HepG2 (cell line): ENCODE measurements at regions not wholly inside any gene's neighbourhood (a gene's known extent, or its start where the extent isn't known, plus 50 kb on each side); places are given as distances from the start of the nearest gene placed in this dataset.

Experiments
- ATAC-seq: fragments of 200-7000 bp; cut with Tn5 transposase; 3 replicates; pipeline ENCODE4 v1.9.1; 2020; ENCODE audit warnings: mild to moderate bottlenecking, moderate library complexity
- BruUV-seq: library from RNA; stranded (reverse); fragments of 400-500 nt; replicated peaks from 2 replicates; lab custom pipeline; 2021; lab: Mats Ljungman, UMichigan
- CTCF ChIA-PET: fragments of 300-600 bp; formaldehyde crosslinking; extraction: SDS; loops from one replicate; lab custom pipeline; 2021; ENCODE audit warnings: low total read pairs, inconsistent platforms, low intra/inter-chr PET ratio; lab: Yijun Ruan, JAX
- POLR2A ChIA-PET: fragments of 350-600 bp; sonication (Branson Sonifier 250); formaldehyde crosslinking; loops from one replicate; lab custom pipeline; 2020; ENCODE audit warnings: antibody characterized with exemption, inconsistent platforms; lab: Yijun Ruan, JAX
- DNase-seq: peaks from one replicate; pipeline ENCODE4 v3.0.0-alpha.2; 2015; ENCODE audit warnings: low spot score
- FAIRE-seq: peaks from 3 replicates; lab custom pipeline; 2011; peaks lifted over from hg19 to GRCh38; lab: Jason Lieb, UNC
- H2AFZ ChIP-seq: one replicate; pipeline ENCODE4 v1.6.1; 2011; ENCODE audit warnings: low read length, inconsistent platforms
- H3K27ac ChIP-seq: fragments of 300-600 bp; 3 replicates; pipeline ENCODE4 v1.8.0; 2011; ENCODE audit warnings: mixed run types, mild to moderate bottlenecking, mixed read lengths, low read length, inconsistent platforms; ENCODE audit not compliant: insufficient read depth; ENCODE audit errors: extremely low read length
- H3K27me3 ChIP-seq, 2 experiments: fragments of 200-600 bp in 1 of 2; 2 replicates in 1 of 2; 3 replicates in 1 of 2; pipeline versions ENCODE4 v1.6.0 to v1.8.0; 2011; ENCODE audit warnings: low read length in 2 of 2, mild to moderate bottlenecking in 2 of 2, moderate library complexity in 2 of 2, inconsistent platforms in 1 of 2; ENCODE audit not compliant: insufficient read depth in 2 of 2, control insufficient read depth in 1 of 2
- H3K36me3 ChIP-seq, 2 experiments: fragments of 200-600 bp in 1 of 2; replicated peaks in 1 of 2; 2 replicates in 1 of 2; 3 replicates in 1 of 2; pipeline versions ENCODE4 v1.5.1 to v1.8.0; 2011; ENCODE audit warnings: low read length in 2 of 2, inconsistent platforms in 1 of 2; ENCODE audit not compliant: insufficient read depth in 2 of 2, control insufficient read depth in 1 of 2
- H3K4me1 ChIP-seq: 2 replicates; pipeline ENCODE4 v1.5.1; 2012; ENCODE audit warnings: low read length, inconsistent platforms; ENCODE audit not compliant: insufficient read depth
- H3K4me2 ChIP-seq: 2 replicates; pipeline ENCODE4 v1.6.0; 2011; ENCODE audit warnings: low read depth, low read length, inconsistent platforms
- H3K4me3 ChIP-seq, 3 experiments: fragments of 200-600 bp in 1 of 3; sonication (generic), shearing (Covaris generic) in 1 of 3; replicated peaks in 1 of 3; 2 replicates each; pipeline ENCODE4 v1.5.1; 2011 to 2016; ENCODE audit warnings: low read length in 3 of 3, inconsistent platforms in 2 of 3, low read depth in 2 of 3, mild to moderate bottlenecking in 2 of 3, control low read depth in 1 of 3, mixed read lengths in 1 of 3; ENCODE audit not compliant: insufficient read depth in 1 of 3
- H3K79me2 ChIP-seq: one replicate; pipeline ENCODE4 v1.6.1; 2011; ENCODE audit warnings: low read length, inconsistent platforms; ENCODE audit not compliant: insufficient read depth
- H3K9ac ChIP-seq: 2 replicates; pipeline ENCODE4 v1.6.0; 2011; ENCODE audit warnings: mild to moderate bottlenecking, low read depth, low read length, inconsistent platforms; ENCODE audit not compliant: insufficient read depth
- H3K9me3 ChIP-seq: 2 replicates; pipeline ENCODE4 v1.5.1; 2012; ENCODE audit warnings: mild to moderate bottlenecking, low read length
- H4K20me1 ChIP-seq: 2 replicates; pipeline ENCODE4 v1.6.0; 2011; ENCODE audit warnings: inconsistent platforms, mild to moderate bottlenecking, low read length, moderate library complexity; ENCODE audit not compliant: insufficient read depth
- ARNT ChIP-seq: fragments of 450-650 bp; IDR thresholded peaks from 2 replicates; pipeline ENCODE4 v1.6.1; 2017
- GFI1 ChIP-seq: sonication (generic); formaldehyde crosslinking; IDR thresholded peaks from 2 replicates; pipeline ENCODE4 v1.5.0; 2020; ENCODE audit warnings: missing genetic modification reagents, mild to moderate bottlenecking, borderline replicate concordance
- ZNF629 ChIP-seq: sonication (generic); formaldehyde crosslinking; conservative IDR thresholded peaks from 2 replicates; pipeline ENCODE4 v1.5.0; 2020; ENCODE audit warnings: missing genetic modification reagents
- WGBS: methylation state at CpG from one replicate; pipeline ENCODE4 v1.1.6; 2017; ENCODE audit warnings: low lambda C conversion rate; 5-methylcytosine and 5-hydroxymethylcytosine counted together
- in situ Hi-C: cut with HindIII; loops from 2 replicates; pipeline ENCODE4 v1.10.0; 2017; ENCODE audit warnings: low pct_unique_long_range_greater_than_20kb; ENCODE audit not compliant: extremely low pct_ligation_motif_present
- intact Hi-C: fragments of 100-400 bp; cut with micrococcal nuclease; formaldehyde crosslinking; loops from one replicate; pipeline ENCODE4 v1.10.0; 2022; ENCODE audit not compliant: unreplicated experiment
- TF ChIP-seq, protein P1 (sequence below): sonication (generic); formaldehyde crosslinking; IDR thresholded peaks from 2 replicates; pipeline ENCODE4 v1.9.0; 2022; ENCODE audit warnings: missing genetic modification reagents, mild to moderate bottlenecking, borderline replicate concordance

DNA sequence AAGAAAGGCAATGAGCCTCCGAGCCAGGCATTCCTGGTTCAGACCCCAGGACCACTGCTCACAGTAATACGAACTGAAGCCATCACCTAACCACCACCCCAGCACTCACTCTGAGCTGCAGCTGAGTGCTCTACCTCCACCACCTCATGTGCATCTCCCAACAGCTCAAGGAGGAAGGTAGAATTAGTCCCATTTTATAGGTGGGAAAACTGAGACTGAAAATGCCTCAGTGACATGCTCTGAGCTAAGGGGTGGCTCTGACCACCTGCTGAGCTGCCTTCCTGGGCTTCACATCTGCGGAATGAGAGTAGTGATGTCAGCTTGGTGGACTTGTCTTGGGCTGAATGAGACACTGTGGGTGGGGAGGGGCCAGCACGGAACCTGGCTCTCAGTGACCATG lies 159.7 kb upstream of the UNC5B start:
- Histone ChIP-seq H3K4me2 (no peak overlapping the region), H3K27ac (no peak overlapping the region), H3K36me3 (no peaks in the 10 kb centered on the region), H3K9ac (no peak overlapping the region), H2AFZ (no peak overlapping the region), H3K9me3 (no peaks in the 10 kb centered on the region), H3K79me2 (no peaks in the 10 kb centered on the region), H3K27me3 (peaks cover 4 to 37% of the 10 kb centered on the region in 2 experiments; a peak in 4 of 5 replicates), H3K4me1 (no peaks in the 10 kb centered on the region), H4K20me1 (no peaks in the 10 kb centered on the region), H3K4me3 (no peak overlapping the region)
- BruUV-seq = no TSS peak
- peak; percentile 57 for TF ChIP-seq ZNF629 (CRISPR knock-in tag)
- TF ChIP-seq GFI1 = no peak
- POLR2A ChIA-PET = no interaction called here
- DNase-seq = no peak
- WGBS = 0% methylated on average over 2 of the region's 4 CpGs
- in situ Hi-C loops = no loop called here
- ATAC-seq = no peak
- CTCF ChIA-PET = no interaction called here
- no peak for FAIRE-seq
- intact Hi-C loops = no loop called here

DNA sequence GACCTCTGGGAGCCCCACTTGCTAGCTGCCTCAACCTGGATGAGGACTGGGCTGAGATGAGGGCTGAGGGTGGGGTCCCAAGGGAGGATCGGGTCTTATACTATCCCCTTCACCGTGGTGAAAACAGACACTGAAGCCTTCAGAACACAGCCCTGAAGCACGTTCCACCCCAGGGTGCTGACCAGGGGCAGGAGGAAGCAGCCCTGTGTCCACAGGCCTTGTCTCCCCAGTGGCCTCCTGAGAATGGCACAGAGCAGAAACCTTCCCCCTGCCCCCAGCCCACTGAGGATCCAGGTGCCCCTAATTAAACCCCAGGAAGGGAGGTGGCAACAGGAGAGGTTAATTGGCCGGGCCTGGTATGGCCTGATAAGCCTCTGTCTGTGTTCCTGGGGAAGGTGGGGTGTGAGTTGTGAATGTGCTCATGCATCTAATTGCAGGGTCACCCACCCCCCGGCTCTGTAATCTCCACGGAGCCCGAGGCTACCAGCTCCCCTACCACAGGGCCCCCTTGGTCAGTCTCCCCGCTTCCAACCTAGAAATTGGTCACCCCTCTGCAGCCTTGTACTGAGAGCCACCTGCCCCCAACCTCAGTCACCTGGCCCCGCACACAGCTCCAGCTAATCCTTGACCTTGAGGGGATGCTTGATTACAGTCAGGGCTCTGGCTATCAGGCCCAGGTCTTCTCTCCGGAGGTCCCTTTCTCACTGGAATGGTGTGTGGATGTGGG lies 159.0 kb upstream of the UNC5B start:
- Histone ChIP-seq H3K27me3 (peaks cover 4 to 38% of the 10 kb centered on the region in 2 experiments; a peak in 4 of 5 replicates), H3K4me2 (no peak overlapping the region), H3K4me1 (no peaks in the 10 kb centered on the region), H3K9me3 (no peaks in the 10 kb centered on the region), H3K4me3 (no peak overlapping the region)
- intact Hi-C loops = no loop called here
- POLR2A ChIA-PET = no interaction called here
- CTCF ChIA-PET = no interaction called here
- ATAC-seq = no peak
- no TSS peak for BruUV-seq
- WGBS = 8% methylated on average over 7 of the region's 10 CpGs
- no peak for TF ChIP-seq ARNT
- TF ChIP-seq, protein P1, sequence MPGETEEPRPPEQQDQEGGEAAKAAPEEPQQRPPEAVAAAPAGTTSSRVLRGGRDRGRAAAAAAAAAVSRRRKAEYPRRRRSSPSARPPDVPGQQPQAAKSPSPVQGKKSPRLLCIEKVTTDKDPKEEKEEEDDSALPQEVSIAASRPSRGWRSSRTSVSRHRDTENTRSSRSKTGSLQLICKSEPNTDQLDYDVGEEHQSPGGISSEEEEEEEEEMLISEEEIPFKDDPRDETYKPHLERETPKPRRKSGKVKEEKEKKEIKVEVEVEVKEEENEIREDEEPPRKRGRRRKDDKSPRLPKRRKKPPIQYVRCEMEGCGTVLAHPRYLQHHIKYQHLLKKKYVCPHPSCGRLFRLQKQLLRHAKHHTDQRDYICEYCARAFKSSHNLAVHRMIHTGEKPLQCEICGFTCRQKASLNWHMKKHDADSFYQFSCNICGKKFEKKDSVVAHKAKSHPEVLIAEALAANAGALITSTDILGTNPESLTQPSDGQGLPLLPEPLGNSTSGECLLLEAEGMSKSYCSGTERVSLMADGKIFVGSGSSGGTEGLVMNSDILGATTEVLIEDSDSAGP = no peak
- TF ChIP-seq, all 625 proteins: peak for 0
- FAIRE-seq (no peak), DNase-seq (no peak)
- H4K20me1 ChIP-seq = no peaks in the 10 kb centered on the region
- H3K27ac ChIP-seq = no peak overlapping the region
- no peaks in the 10 kb centered on the region for H3K36me3 ChIP-seq
- H3K79me2 ChIP-seq = no peaks in the 10 kb centered on the region
- in situ Hi-C loops = no loop called here
- H2AFZ ChIP-seq = no peak overlapping the region
- H3K9ac ChIP-seq = no peak overlapping the region
